ENCODE measurements at regions not wholly inside any gene's neighbourhood (a gene's known extent, or its start where the extent isn't known, plus 50 kb on each side); places are given as distances from the start of the nearest gene placed in this dataset.
A peak's percentile ranks its signal among the peaks of the same experiment; 100 is the strongest.
"Not testable (repeated sequence)": the region's sequence is repeated elsewhere in the genome, so short reads cannot be mapped to it uniquely, and the experiment has no call there.

DNA sequence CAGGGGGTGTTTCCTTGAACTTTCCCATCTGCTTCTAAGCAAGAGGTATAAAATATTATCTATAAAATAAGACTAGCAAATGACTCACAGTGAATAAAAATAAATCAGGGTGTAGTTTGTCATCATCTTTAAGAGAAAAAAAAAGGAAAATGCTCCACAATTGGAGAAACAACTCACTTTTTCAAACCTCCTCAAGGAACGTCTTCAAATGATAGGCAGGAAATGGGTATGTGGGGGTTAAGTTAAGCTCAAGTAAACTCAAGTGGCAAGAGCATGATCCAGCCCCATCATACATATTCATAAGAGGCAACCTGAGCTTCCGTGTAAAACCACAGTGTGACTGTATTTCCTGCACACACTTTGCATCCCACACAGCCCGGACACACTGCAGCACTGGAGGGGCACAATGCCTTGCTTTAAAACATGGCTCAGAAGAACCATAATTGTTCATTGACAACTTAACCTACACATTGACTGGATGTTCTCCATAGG, 58.5 kb upstream of the CEP85L start:
- H3K4me3 ChIP-seq (ENCODE audit: low read length) = peak overlapping the region; percentile 97
- no peak for TF ChIP-seq ZNF274 (IDR thresholded peaks at IDR 0.05; ENCODE audit: low read depth, low read length)

DNA sequence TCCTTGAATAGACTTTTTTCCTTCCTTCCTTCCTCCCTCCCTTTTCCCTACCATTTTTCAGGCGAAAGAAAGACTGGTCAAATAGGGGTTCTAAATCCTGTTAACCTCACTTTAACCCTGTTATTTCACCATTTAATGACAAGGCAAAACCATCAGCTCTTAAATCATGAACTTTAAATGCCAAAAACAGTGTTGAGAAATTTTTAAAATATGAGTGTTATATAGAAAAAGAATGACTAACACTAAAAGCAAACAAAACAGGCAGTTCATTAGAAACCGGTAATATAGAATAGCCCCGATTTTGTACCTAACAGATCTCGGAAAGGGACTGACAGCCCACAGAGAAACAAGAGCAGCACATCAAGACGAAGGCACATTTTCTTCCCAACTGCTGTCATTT, 57.4 kb upstream of the CEP85L start:
- peak overlapping the region; percentile 97 for H3K4me3 ChIP-seq (ENCODE audit: low read length)
- TF ChIP-seq ZNF274 (IDR thresholded peaks at IDR 0.05; ENCODE audit: low read depth, low read length) = no peak

DNA sequence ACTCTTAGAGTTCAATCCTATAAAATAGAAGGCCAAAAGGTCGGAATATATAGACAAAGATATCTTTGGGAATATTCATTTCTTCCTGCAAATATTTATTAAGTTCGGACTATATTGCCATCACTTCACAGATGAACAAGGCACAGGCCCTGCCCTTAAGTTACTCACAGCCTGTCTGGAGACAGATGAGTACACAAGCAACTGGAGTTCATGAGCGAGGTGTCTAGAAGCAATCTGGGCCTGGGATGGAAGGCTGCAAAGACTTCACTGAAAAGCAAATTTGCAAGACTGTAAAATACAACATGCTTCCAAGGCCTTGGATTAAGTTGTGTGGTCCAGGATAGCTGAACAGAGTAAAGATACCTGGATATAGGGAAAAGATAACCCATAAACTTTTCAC, 56.7 kb upstream of the CEP85L start:
- no peak for TF ChIP-seq ZNF274 (IDR thresholded peaks at IDR 0.05; ENCODE audit: low read depth, low read length)
- peak overlapping the region; percentile 51; the same call in 1 of the 2 replicates for H3K4me3 ChIP-seq (ENCODE audit: low read length)

DNA sequence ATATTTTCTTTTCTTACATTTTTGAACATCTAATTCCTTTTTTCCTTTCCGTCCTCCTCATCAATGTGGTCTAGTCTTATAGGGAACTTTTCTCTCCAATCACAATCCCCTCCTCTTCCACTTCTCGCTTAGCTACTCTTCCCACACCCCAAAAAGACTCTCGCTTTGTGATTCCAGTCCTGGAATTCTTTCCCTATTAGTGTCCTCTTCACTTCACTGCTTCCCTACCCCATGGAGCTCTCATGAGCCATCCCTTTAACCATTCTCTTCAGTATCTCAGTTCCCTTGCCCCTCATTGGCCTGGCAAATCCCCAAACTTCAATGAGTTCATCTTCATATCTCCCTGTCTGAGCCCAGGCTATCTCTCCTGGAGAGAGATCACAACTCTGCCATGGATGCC, 55.3 kb upstream of the CEP85L start:
- no peak for TF ChIP-seq ZNF274 (IDR thresholded peaks at IDR 0.05; ENCODE audit: low read depth, low read length)
- peak overlapping the region; percentile 16; the same call in 1 of the 2 replicates for H3K4me3 ChIP-seq (ENCODE audit: low read length)

DNA sequence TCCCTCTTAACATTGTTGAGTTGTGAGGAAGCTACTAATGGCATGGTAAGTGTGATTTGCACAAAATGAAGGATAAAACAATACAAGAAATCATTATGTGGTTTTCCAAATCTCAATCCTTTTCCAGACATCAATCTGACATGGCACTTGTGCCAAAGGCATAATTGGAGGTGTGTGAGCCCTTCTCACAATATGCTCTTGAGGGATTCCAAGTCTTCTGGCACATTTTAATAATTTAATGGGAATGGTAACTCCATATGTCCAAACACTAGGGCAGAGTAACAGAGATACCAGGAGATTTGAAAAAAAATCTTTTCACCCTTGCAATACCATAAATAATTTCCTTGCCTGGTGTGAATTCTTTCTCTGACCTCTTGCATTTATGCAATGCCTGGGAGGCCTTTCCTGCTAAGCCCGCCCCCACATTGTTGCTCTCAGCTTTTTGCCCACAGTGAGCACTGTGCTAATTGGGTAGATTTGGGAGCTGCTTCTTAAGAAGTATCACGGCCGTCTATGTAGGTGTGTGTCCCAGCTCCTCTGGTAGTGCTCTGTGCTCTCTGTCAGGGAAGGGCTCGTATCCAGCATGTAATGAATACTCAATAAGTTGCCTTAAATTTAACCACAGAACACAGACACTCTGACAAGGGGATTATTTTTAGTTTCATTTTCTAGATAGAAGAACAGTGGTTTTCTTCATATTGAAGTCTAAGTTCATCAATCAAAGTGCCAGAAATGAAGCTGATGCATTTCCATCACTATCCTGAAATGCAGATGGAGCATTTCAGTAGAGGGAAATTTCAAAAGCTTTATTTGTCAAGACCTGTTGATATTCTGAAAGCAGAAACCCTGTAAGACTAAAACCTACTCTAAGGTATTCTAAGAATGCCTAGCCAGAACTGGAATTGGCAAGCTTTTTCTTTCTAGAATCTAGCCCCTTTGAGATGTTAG, 54.4 kb upstream of the CEP85L start:
- peak overlapping the region; percentile 55; the same call in 1 of the 2 replicates for H3K4me3 ChIP-seq (ENCODE audit: low read length)
- TF ChIP-seq ZNF274 (IDR thresholded peaks at IDR 0.05; ENCODE audit: low read depth, low read length) = no peak

DNA sequence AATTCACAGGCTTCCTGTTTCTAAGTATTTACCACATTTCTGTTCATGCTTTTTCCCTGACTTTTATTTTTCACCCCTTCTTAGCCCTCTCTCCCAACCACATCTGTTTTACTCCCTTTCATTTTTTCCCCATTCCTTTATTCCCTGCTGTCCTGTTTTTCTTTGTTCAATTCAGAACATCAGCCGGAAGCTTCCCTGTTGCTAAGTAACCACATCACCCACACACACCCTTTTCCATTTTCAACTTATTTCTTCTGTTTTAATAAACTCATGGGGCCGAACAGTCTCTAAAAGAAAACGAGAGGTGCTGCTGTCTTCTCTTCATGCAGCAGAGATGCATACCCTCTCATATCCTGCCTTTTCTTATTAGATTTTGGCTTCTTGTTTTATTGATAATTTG, 53.5 kb upstream of the CEP85L start:
- no peak for TF ChIP-seq ZNF274 (IDR thresholded peaks at IDR 0.05; ENCODE audit: low read depth, low read length)
- H3K4me3 ChIP-seq (ENCODE audit: low read length) = no peak overlapping the region; the same call in 1 of the 2 replicates

DNA sequence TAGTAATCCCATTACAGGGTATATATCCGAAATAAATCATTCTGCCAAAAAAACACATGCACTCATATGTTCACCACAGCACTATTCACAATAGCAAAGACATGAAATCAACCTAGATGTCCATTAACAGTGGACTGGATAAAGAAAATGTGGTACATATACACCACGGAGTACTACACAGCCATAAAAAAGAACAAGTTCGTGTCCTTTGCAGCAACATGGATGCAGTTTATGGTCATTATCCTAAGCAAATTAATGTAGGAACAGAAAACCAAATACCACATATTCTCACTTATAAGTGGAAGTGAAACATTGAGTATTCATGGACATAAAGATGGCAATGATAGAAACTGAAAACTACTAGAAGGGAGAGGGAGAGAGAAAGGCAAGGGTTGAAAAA, 49.9 kb upstream of the CEP85L start:
- H3K4me3 ChIP-seq (ENCODE audit: low read length) = not testable (repeated sequence)

All from GM08714 (cell line).